GM12878 (cell line): ENCODE measurements at regions not wholly inside any gene's neighbourhood (a gene's known extent, or its start where the extent isn't known, plus 50 kb on each side); places are given as distances from the start of the nearest gene placed in this dataset.

Experiments
- ATAC-seq: fragments of 200-7000 bp; cut with Tn5 transposase; 3 replicates; pipeline ENCODE4 v1.9.1; 2020; ENCODE audit warnings: mild to moderate bottlenecking, moderate library complexity
- BruUV-seq: library from RNA; stranded (reverse); fragments of 400-500 nt; replicated peaks from 2 replicates; lab custom pipeline; 2021; lab: Mats Ljungman, UMichigan
- CTCF ChIA-PET: fragments of 300-600 bp; sonication (Branson Sonifier 250); formaldehyde crosslinking; extraction: SDS; loops from one replicate; lab custom pipeline; 2021; ENCODE audit warnings: inconsistent platforms; lab: Yijun Ruan, JAX
- POLR2A ChIA-PET: fragments of 350-600 bp; formaldehyde crosslinking; extraction: SDS; loops from one replicate; lab custom pipeline; 2021; ENCODE audit warnings: inconsistent platforms; lab: Charles Lee
- RAD21 ChIA-PET: fragments of 300-600 bp; sonication (Branson Sonifier 250); formaldehyde crosslinking; loops from one replicate; lab custom pipeline; 2023; ENCODE audit warnings: antibody characterized with exemption; ENCODE audit not compliant: unreplicated experiment; lab: Charles Lee
- SMC1A ChIA-PET: fragments of 300-600 bp; sonication (Branson Sonifier 250); formaldehyde crosslinking; loops from one replicate; lab custom pipeline; 2023; ENCODE audit not compliant: unreplicated experiment, uncharacterized antibody; lab: Charles Lee
- DNase-seq: peaks from one replicate; pipeline ENCODE4 v3.0.0-alpha.2; 2011; ENCODE audit warnings: low read depth, low spot score
- FAIRE-seq: peaks from 3 replicates; lab custom pipeline; 2011; peaks lifted over from hg19 to GRCh38; lab: Jason Lieb, UNC
- H2AFZ ChIP-seq: 2 replicates; pipeline ENCODE4 v1.6.0; 2011; ENCODE audit warnings: low read depth, low read length, control low read depth; ENCODE audit not compliant: control insufficient read depth
- H3K27ac ChIP-seq: 2 replicates; pipeline ENCODE4 v1.5.1; 2011; ENCODE audit warnings: control low read depth; ENCODE audit not compliant: control insufficient read depth, insufficient read depth
- H3K27me3 ChIP-seq, 2 experiments: replicated peaks in 1 of 2; 2 replicates each; pipeline versions ENCODE4 v1.6.0 to v1.6.1; 2011; ENCODE audit warnings: low read length in 1 of 2; ENCODE audit not compliant: control insufficient read depth in 2 of 2, insufficient read depth in 2 of 2
- H3K36me3 ChIP-seq, 2 experiments: 2 replicates each; pipeline ENCODE4 v1.5.1; 2011; ENCODE audit warnings: low read length in 1 of 2; ENCODE audit not compliant: control insufficient read depth in 2 of 2, insufficient read depth in 2 of 2
- H3K4me1 ChIP-seq: 2 replicates; pipeline ENCODE4 v1.6.1; 2011; ENCODE audit warnings: mild to moderate bottlenecking, low read length, moderate library complexity, mixed read lengths; ENCODE audit not compliant: control insufficient read depth, insufficient read depth
- H3K4me2 ChIP-seq: 2 replicates; pipeline ENCODE4 v1.6.0; 2011; ENCODE audit warnings: control low read depth; ENCODE audit not compliant: control insufficient read depth, insufficient read depth
- H3K4me3 ChIP-seq: fragments of 200-600 bp; sonication (generic); 2 replicates; pipeline ENCODE4 v1.5.1; 2016
- H3K79me2 ChIP-seq: 2 replicates; pipeline ENCODE4 v1.6.0; 2011; ENCODE audit warnings: low read length; ENCODE audit not compliant: control insufficient read depth, insufficient read depth
- H3K9ac ChIP-seq: 2 replicates; pipeline ENCODE4 v1.8.0; 2011; ENCODE audit warnings: low read length, control low read depth, mixed read lengths; ENCODE audit not compliant: control insufficient read depth, insufficient read depth
- H3K9me3 ChIP-seq: replicated peaks from 3 replicates; pipeline ENCODE4 v1.5.1; 2011; ENCODE audit warnings: mild to moderate bottlenecking, low read length; ENCODE audit not compliant: control insufficient read depth, insufficient read depth
- H4K20me1 ChIP-seq: 2 replicates; pipeline ENCODE4 v1.6.0; 2011; ENCODE audit not compliant: control insufficient read depth, insufficient read depth
- GABPA ChIP-seq: IDR thresholded peaks from 2 replicates; pipeline ENCODE4 v1.6.1; 2014; ENCODE audit warnings: antibody characterized with exemption, low read depth, mild to moderate bottlenecking, inconsistent platforms
- GATAD2B ChIP-seq: fragments of 450-650 bp; conservative IDR thresholded peaks from 2 replicates; pipeline ENCODE4 v1.6.1; 2017; ENCODE audit warnings: low read depth, mild to moderate bottlenecking, moderate library complexity
- IKZF1 ChIP-seq: fragments of 450-650 bp; conservative IDR thresholded peaks from 2 replicates; pipeline ENCODE4 v1.6.1; 2017; ENCODE audit warnings: antibody characterized with exemption, mild to moderate bottlenecking
- IKZF2 ChIP-seq, 2 experiments: fragments of 450-650 bp; IDR thresholded peaks; 2 replicates each; pipeline ENCODE4 v1.6.1; 2017; ENCODE audit warnings: mild to moderate bottlenecking in 2 of 2, moderate library complexity in 2 of 2
- SMARCA5 ChIP-seq: fragments of 450-650 bp; IDR thresholded peaks from 2 replicates; pipeline ENCODE4 v1.6.1; 2017; ENCODE audit warnings: mild to moderate bottlenecking
- WRNIP1 ChIP-seq: IDR thresholded peaks from 2 replicates; pipeline ENCODE4 v1.6.1; 2011; ENCODE audit warnings: low read depth, low read length, improper control_type of control experiment, borderline replicate concordance
- YBX1 ChIP-seq: fragments of 450-650 bp; IDR thresholded peaks from 2 replicates; pipeline ENCODE4 v1.6.1; 2016; ENCODE audit warnings: antibody characterized with exemption
- ZBED1 ChIP-seq: IDR thresholded peaks from 2 replicates; pipeline ENCODE4 v1.6.1; 2016; ENCODE audit warnings: borderline replicate concordance
- WGBS: methylation state at CpG from one replicate; pipeline ENCODE4 v1.1.6; 2016; ENCODE audit warnings: low lambda C conversion rate; ENCODE audit not compliant: insufficient replicate concordance, insufficient coverage; ENCODE audit errors: missing lambda C conversion rate; 5-methylcytosine and 5-hydroxymethylcytosine counted together
- in situ Hi-C: fragments of 300-500 bp; cut with MboI; formaldehyde crosslinking; loops from 9 replicates; pipeline ENCODE4 v1.14.3; 2018; ENCODE audit warnings: mixed read lengths
- intact Hi-C: fragments of 100-400 bp; cut with micrococcal nuclease; formaldehyde crosslinking; loops from one replicate; pipeline ENCODE4 v1.14.2; 2022; ENCODE audit not compliant: unreplicated experiment
- TF ChIP-seq, protein P1 (sequence below): fragments of 450-650 bp; IDR thresholded peaks from 2 replicates; pipeline ENCODE4 v1.6.1; 2014; ENCODE audit warnings: mild to moderate bottlenecking
- TF ChIP-seq, protein P2 (sequence below): IDR thresholded peaks from 2 replicates; pipeline ENCODE4 v1.6.1; 2011; ENCODE audit warnings: borderline replicate concordance, low read depth, mild to moderate bottlenecking, moderate library complexity, mixed read lengths, low read length; ENCODE audit not compliant: insufficient read depth; ENCODE audit errors: extremely low read length
- TF ChIP-seq, protein P3 (sequence below): IDR thresholded peaks from 2 replicates; pipeline ENCODE4 v1.6.1; 2011; ENCODE audit warnings: borderline replicate concordance, low read depth, mild to moderate bottlenecking, moderate library complexity, low read length; ENCODE audit not compliant: insufficient read depth, poor library complexity, severe bottlenecking
- TF ChIP-seq, protein P4 (sequence below): fragments of 450-650 bp; IDR thresholded peaks from 2 replicates; pipeline ENCODE4 v1.6.1; 2018; ENCODE audit warnings: borderline replicate concordance, mild to moderate bottlenecking; ENCODE audit not compliant: partially characterized antibody
- TF ChIP-seq, protein P5 (sequence below): IDR thresholded peaks from 2 replicates; pipeline ENCODE4 v1.6.1; 2012; ENCODE audit warnings: low read depth, low read length, improper control_type of control experiment
- TF ChIP-seq, protein P6 (sequence below): fragments of 450-650 bp; IDR thresholded peaks from 2 replicates; pipeline ENCODE4 v1.6.1; 2017; ENCODE audit warnings: mild to moderate bottlenecking, low read depth, inconsistent platforms; ENCODE audit not compliant: poor library complexity, severe bottlenecking

DNA sequence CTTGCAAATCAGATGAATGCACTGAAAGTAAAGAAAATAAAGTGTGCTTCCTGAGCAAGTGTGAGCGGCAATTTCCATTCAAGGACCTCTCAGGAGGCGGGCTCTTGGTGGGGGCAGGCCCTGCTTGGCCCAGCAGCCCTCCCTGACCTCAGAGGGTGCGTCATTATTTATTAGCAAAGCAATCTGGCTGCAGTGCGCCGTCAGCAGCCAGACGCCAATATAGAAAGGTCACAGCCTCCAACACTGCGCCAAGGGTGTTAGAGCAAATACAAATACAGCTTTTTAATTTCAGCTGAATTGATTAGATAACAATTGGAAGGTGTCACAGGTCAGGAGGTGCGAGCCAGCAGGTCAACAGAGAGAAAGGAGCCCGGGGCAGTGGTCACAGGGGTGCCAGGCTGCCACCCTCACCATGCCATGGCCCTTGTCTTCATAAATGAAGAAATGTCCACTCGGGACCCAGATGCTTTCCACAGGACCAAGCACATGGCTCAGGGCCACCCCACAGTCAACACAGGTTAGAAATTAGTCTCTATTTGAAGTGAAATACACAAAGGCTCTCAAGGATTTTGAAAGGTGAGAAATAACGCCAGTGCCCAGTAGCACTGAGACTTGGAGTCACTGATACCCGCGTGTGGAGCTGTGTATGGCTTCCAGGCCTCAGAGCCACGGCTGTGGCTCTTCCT lies 309.8 kb downstream of the IRX2 start:
- Histone ChIP-seq H3K4me3 (no peak overlapping the region), H3K79me2 (no peaks in the 10 kb centered on the region), H3K36me3 (no peaks in the 10 kb centered on the region), H4K20me1 (no peaks in the 10 kb centered on the region), H2AFZ (no peak overlapping the region), H3K27ac (no peak overlapping the region), H3K27me3 (no peaks in the 10 kb centered on the region), H3K9me3 (no peaks in the 10 kb centered on the region; the same call in 2 of the 3 replicates), H3K9ac (no peak overlapping the region), H3K4me1 (no peaks in the 10 kb centered on the region), H3K4me2 (no peak overlapping the region)
- in situ Hi-C loops, result no loop called here
- RAD21 ChIA-PET, result no interaction called here
- POLR2A ChIA-PET, result no interaction called here
- CTCF ChIA-PET, result no interaction called here
- BruUV-seq, result no TSS peak
- ATAC-seq (no peak), FAIRE-seq (no peak), DNase-seq (no peak)
- WGBS, result 17% methylated on average over 14 of the region's 14 CpGs
- SMC1A ChIA-PET, result no interaction called here
- intact Hi-C loops, result no loop called here
- TF ChIP-seq YBX1 (no peak), GATAD2B (no peak), GABPA (no peak), WRNIP1 (no peak), ZBED1 (no peak), IKZF2 (IDR thresholded peaks at IDR 0.05) (no peak), SMARCA5 (no peak), IKZF1 (no peak)
- TF ChIP-seq, protein P1, sequence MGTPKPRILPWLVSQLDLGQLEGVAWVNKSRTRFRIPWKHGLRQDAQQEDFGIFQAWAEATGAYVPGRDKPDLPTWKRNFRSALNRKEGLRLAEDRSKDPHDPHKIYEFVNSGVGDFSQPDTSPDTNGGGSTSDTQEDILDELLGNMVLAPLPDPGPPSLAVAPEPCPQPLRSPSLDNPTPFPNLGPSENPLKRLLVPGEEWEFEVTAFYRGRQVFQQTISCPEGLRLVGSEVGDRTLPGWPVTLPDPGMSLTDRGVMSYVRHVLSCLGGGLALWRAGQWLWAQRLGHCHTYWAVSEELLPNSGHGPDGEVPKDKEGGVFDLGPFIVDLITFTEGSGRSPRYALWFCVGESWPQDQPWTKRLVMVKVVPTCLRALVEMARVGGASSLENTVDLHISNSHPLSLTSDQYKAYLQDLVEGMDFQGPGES, result no peak
- TF ChIP-seq, protein P2, sequence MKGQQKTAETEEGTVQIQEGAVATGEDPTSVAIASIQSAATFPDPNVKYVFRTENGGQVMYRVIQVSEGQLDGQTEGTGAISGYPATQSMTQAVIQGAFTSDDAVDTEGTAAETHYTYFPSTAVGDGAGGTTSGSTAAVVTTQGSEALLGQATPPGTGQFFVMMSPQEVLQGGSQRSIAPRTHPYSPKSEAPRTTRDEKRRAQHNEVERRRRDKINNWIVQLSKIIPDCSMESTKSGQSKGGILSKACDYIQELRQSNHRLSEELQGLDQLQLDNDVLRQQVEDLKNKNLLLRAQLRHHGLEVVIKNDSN, result no peak
- TF ChIP-seq, protein P3, sequence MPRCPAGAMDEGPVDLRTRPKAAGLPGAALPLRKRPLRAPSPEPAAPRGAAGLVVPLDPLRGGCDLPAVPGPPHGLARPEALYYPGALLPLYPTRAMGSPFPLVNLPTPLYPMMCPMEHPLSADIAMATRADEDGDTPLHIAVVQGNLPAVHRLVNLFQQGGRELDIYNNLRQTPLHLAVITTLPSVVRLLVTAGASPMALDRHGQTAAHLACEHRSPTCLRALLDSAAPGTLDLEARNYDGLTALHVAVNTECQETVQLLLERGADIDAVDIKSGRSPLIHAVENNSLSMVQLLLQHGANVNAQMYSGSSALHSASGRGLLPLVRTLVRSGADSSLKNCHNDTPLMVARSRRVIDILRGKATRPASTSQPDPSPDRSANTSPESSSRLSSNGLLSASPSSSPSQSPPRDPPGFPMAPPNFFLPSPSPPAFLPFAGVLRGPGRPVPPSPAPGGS, result no peak
- TF ChIP-seq, protein P4, sequence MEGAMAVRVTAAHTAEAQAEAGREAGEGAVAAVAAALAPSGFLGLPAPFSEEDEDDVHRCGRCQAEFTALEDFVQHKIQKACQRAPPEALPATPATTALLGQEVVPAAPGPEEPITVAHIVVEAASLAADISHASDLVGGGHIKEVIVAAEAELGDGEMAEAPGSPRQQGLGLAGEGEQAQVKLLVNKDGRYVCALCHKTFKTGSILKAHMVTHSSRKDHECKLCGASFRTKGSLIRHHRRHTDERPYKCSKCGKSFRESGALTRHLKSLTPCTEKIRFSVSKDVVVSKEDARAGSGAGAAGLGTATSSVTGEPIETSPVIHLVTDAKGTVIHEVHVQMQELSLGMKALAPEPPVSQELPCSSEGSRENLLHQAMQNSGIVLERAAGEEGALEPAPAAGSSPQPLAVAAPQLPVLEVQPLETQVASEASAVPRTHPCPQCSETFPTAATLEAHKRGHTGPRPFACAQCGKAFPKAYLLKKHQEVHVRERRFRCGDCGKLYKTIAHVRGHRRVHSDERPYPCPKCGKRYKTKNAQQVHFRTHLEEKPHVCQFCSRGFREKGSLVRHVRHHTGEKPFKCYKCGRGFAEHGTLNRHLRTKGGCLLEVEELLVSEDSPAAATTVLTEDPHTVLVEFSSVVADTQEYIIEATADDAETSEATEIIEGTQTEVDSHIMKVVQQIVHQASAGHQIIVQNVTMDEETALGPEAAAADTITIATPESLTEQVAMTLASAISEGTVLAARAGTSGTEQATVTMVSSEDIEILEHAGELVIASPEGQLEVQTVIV, result no peak
- TF ChIP-seq, protein P5, sequence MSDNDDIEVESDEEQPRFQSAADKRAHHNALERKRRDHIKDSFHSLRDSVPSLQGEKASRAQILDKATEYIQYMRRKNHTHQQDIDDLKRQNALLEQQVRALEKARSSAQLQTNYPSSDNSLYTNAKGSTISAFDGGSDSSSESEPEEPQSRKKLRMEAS, result no peak
- TF ChIP-seq, protein P6, sequence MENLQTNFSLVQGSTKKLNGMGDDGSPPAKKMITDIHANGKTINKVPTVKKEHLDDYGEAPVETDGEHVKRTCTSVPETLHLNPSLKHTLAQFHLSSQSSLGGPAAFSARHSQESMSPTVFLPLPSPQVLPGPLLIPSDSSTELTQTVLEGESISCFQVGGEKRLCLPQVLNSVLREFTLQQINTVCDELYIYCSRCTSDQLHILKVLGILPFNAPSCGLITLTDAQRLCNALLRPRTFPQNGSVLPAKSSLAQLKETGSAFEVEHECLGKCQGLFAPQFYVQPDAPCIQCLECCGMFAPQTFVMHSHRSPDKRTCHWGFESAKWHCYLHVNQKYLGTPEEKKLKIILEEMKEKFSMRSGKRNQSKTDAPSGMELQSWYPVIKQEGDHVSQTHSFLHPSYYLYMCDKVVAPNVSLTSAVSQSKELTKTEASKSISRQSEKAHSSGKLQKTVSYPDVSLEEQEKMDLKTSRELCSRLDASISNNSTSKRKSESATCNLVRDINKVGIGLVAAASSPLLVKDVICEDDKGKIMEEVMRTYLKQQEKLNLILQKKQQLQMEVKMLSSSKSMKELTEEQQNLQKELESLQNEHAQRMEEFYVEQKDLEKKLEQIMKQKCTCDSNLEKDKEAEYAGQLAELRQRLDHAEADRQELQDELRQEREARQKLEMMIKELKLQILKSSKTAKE, result no peak
